ENCODE measurements at regions not wholly inside any gene's neighbourhood (a gene's known extent, or its start where the extent isn't known, plus 50 kb on each side); places are given as distances from the start of the nearest gene placed in this dataset.
"Not testable (repeated sequence)": the region's sequence is repeated elsewhere in the genome, so short reads cannot be mapped to it uniquely, and the experiment has no call there.

- DNase-seq, result no peak
Observed at GRCh38 chr17:33709881-33710280, 416.8 kb upstream of the ASIC2 start.

GRCh38 chr17:33712120-33712519 lies 419.0 kb upstream of the ASIC2 start:
- DNase-seq, result no peak

- no peak for DNase-seq
Observed at GRCh38 chr17:33716957-33717356, 423.9 kb upstream of the ASIC2 start.

- not testable (repeated sequence) for DNase-seq
Observed at GRCh38 chr17:33723736-33724135, 430.6 kb upstream of the ASIC2 start.

- DNase-seq, result no peak
Observed at GRCh38 chr17:33725675-33726271, 432.7 kb upstream of the ASIC2 start.

GRCh38 chr17:33730131-33730530 lies 437.0 kb upstream of the ASIC2 start:
- no peak for DNase-seq

- DNase-seq, result no peak
Observed at GRCh38 chr17:33732116-33732515, 439.0 kb upstream of the ASIC2 start.

- no peak for DNase-seq
Observed at GRCh38 chr17:33739714-33740113, 446.6 kb upstream of the ASIC2 start.

GRCh38 chr17:33745047-33745760 lies 452.1 kb upstream of the ASIC2 start:
- no peak for DNase-seq

GRCh38 chr17:33749171-33749570 lies 456.1 kb upstream of the ASIC2 start:
- DNase-seq, result no peak

- DNase-seq, result peak; percentile 3 to 27 (median 20)
Observed at GRCh38 chr17:33750943-33751701, 458.0 kb upstream of the ASIC2 start.

- no peak for DNase-seq
Observed at GRCh38 chr17:33751702-33752065, 458.6 kb upstream of the ASIC2 start.

GRCh38 chr17:33753452-33753851 lies 460.4 kb upstream of the ASIC2 start:
- no peak for DNase-seq

GRCh38 chr17:33756021-33756420 lies 462.9 kb upstream of the ASIC2 start:
- DNase-seq, result no peak

GRCh38 chr17:33765871-33766270 lies 472.8 kb upstream of the ASIC2 start:
- DNase-seq, result no peak

- DNase-seq, result no peak
Observed at GRCh38 chr17:33766721-33767120, 473.6 kb upstream of the ASIC2 start.

GRCh38 chr17:33769066-33769465 lies 476.0 kb upstream of the ASIC2 start:
- DNase-seq, result no peak

GRCh38 chr17:33776304-33776703 lies 478.8 kb upstream of the CCL2 start:
- DNase-seq, result no peak

- DNase-seq, result no peak
Observed at GRCh38 chr17:33776903-33777302, 478.2 kb upstream of the CCL2 start.

GRCh38 chr17:33777674-33778073 lies 477.4 kb upstream of the CCL2 start:
- DNase-seq, result no peak

GRCh38 chr17:33778505-33779233 lies 476.4 kb upstream of the CCL2 start:
- DNase-seq, result no peak

GRCh38 chr17:33779234-33779591 lies 475.9 kb upstream of the CCL2 start:
- no peak for DNase-seq

- DNase-seq, result no peak
Observed at GRCh38 chr17:33785281-33785680, 469.8 kb upstream of the CCL2 start.

- DNase-seq, result no peak
Observed at GRCh38 chr17:33786478-33786877, 468.6 kb upstream of the CCL2 start.
